GM12801 (cell line): ENCODE measurements at regions not wholly inside any gene's neighbourhood (a gene's known extent, or its start where the extent isn't known, plus 50 kb on each side); places are given as distances from the start of the nearest gene placed in this dataset.

Experiments used
- CTCF ChIP-seq: IDR thresholded peaks from one replicate; pipeline ENCODE4 v1.5.1; 2011; ENCODE audit warnings: control low read depth; ENCODE audit not compliant: insufficient read length; ENCODE audit errors: extremely low read depth

DNA sequence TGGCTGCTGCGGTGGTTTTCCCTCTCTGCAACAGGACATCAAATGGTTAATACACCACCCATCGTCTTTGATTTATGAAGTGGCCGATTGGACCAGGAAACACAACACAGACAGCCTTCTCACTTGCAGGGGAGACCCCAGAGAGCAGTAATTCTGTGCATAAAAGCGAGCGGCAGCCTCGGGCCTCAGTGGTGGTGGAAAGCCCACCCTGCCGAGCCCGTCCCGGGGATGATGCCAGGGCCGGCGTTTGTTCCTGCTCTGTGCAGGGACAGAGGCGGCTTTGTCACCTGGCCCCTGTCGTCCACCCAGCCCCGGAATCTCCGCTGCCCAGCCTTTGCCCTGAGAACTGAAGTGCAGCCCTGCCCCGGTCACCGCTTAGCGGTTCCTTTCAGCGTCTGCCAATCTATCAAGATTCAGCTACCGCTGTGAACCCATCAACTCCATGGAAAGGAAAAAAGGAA, 184.4 kb downstream of the TSHZ3 start:
- TF ChIP-seq CTCF, result no peak

GRCh38 chr19:31160336-31160926, 188.8 kb downstream of the TSHZ3 start:
- TF ChIP-seq CTCF, result no peak

GRCh38 chr19:31154021-31154420, 195.2 kb downstream of the TSHZ3 start:
- TF ChIP-seq CTCF, result no peak

- TF ChIP-seq CTCF, result no peak
These were observed 196.3 kb downstream of the TSHZ3 start for GRCh38 chr19:31152906-31153305.

- no peak for TF ChIP-seq CTCF
These were observed 199.7 kb downstream of the TSHZ3 start for GRCh38 chr19:31149441-31149941.

DNA sequence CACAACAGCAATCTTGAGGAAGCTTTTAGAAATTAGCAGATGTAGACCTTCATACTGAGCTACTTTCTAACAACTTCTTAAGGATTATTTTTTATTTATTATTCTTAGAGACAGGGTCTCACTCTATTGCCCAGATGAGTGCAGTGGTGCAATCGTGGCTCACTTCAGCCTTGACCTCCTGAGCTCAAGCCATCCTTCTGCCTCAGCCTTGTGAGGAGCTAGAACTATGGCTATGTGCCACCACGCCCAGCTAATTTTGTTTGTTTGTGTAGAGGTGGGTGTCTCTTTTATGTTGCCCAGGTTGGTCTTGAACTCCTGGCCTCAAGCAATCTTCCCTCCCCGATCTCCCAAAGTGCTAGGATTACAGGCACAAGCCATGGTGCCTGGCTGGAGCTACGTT, 200.6 kb downstream of the TSHZ3 start:
- no peak for TF ChIP-seq CTCF

DNA sequence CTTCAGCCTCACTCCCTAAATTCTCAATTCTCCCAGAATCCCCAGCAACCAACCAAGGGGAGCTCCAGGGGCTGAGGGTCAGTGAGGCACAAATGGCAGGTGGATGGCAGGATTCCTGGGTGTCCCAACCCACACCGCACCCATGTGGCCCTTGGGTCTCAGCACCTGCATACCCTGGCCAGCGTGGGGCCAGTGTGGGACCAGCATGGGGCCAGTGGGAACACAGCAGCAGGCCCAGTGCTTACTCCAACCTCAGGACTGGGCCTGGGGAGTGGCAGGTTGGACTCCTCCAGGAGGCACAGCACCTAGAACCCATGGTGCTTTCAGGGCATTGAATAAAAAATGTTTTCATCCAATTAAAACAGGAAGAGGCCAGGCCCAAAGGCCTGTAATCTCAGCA, 202.0 kb downstream of the TSHZ3 start:
- TF ChIP-seq CTCF, result no peak
